ENCODE measurements at regions not wholly inside any gene's neighbourhood (a gene's known extent, or its start where the extent isn't known, plus 50 kb on each side); places are given as distances from the start of the nearest gene placed in this dataset.

DNA sequence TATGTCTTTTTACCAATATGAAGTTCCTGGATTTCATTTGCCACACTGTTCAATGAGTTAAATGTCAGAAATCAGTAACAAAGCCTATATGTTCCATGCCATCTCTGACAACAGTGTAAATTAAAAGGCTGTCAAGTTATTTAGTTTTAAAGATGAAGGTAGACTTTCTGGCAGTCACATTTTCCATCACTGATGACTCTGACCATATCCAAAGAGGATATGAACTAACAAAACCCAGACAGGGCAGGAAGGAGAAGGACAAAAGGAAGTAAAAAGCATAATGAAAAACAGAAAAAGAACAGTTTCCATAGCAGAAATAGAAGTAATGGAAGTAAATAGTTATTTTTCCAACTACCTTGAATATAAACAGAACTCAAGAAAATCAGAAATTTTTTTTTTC, 242.3 kb downstream of the UBE3D start:
- DNase-seq, result no peak

GRCh38 chr6:82832811-82833210, 232.8 kb downstream of the UBE3D start:
- no peak for DNase-seq

DNA sequence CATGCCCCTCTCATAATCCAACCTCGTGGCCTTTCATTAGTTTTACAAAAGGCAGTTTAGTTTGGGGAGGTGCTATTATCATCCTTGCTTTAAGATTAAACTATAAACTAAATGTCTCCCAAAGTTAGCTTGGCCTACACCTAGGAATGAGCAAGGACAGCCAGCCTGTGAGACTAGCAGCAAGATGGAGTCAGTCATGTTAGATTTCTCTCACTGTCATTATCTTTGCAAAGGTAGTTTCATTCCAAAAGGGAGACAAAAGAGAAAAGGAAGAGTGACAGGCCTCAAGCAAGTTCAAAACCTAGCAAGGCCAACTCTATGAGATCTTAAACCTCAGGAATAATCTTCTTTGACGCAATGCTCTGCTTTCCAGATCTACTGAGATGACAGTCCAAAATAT, 232.2 kb downstream of the UBE3D start:
- DNase-seq, result no peak

GRCh38 chr6:82836022-82836575, 229.5 kb downstream of the UBE3D start:
- DNase-seq, result peak; percentile 3

GRCh38 chr6:82840571-82840970, 225.1 kb downstream of the UBE3D start:
- no peak for DNase-seq

GRCh38 chr6:82841309-82841708, 224.3 kb downstream of the UBE3D start:
- no peak for DNase-seq

Data from right kidney (tissue), 1 donor.